ENCODE measurements at regions not wholly inside any gene's neighbourhood (a gene's known extent, or its start where the extent isn't known, plus 50 kb on each side); places are given as distances from the start of the nearest gene placed in this dataset.

- DNase-seq (ENCODE audit: low read depth in 4 of 6, low spot score in 6 of 6) = no peak
- Histone ChIP-seq H3K36me3 (ENCODE audit: control insufficient read depth, insufficient read depth, low read length) (no peaks in the 10 kb centered on the region), H3K9me3 (ENCODE audit: control insufficient read depth, insufficient read depth, low read length) (no peaks in the 10 kb centered on the region), H3K4me3 (ENCODE audit: low read depth, low read length) (no peak overlapping the region), H3K27me3 (ENCODE audit: control insufficient read depth, insufficient read depth, low read length) (no peaks in the 10 kb centered on the region), H3K4me1 (ENCODE audit: control insufficient read depth, insufficient read depth, low read length) (no peaks in the 10 kb centered on the region), H3K27ac (ENCODE audit: low read depth, low read length) (no peak overlapping the region)
- WGBS (ENCODE audit: insufficient coverage) = 76% methylated on average over 2 of the region's 7 CpGs
These were observed 88.7 kb upstream of the ELL2 start for GRCh38 chr5:96050273-96050880.

- Histone ChIP-seq H3K27me3 (ENCODE audit: control insufficient read depth, insufficient read depth, low read length) (no peaks in the 10 kb centered on the region), H3K27ac (ENCODE audit: low read depth, low read length) (no peak overlapping the region), H3K4me3 (ENCODE audit: low read depth, low read length) (no peak overlapping the region), H3K4me1 (ENCODE audit: control insufficient read depth, insufficient read depth, low read length) (no peaks in the 10 kb centered on the region), H3K36me3 (ENCODE audit: control insufficient read depth, insufficient read depth, low read length) (no peaks in the 10 kb centered on the region), H3K9me3 (ENCODE audit: control insufficient read depth, insufficient read depth, low read length) (no peaks in the 10 kb centered on the region)
- 75% methylated on average over 3 of the region's 3 CpGs for WGBS (ENCODE audit: insufficient coverage)
- no peak for DNase-seq (ENCODE audit: low read depth in 4 of 6, low spot score in 6 of 6)
These were observed 88.0 kb upstream of the ELL2 start for GRCh38 chr5:96049398-96050272.

- Histone ChIP-seq H3K27ac (ENCODE audit: low read depth, low read length) (no peak overlapping the region), H3K27me3 (ENCODE audit: control insufficient read depth, insufficient read depth, low read length) (no peaks in the 10 kb centered on the region), H3K4me3 (ENCODE audit: low read depth, low read length) (no peak overlapping the region), H3K36me3 (ENCODE audit: control insufficient read depth, insufficient read depth, low read length) (no peaks in the 10 kb centered on the region), H3K9me3 (ENCODE audit: control insufficient read depth, insufficient read depth, low read length) (no peaks in the 10 kb centered on the region), H3K4me1 (ENCODE audit: control insufficient read depth, insufficient read depth, low read length) (no peaks in the 10 kb centered on the region)
- no peak for DNase-seq (ENCODE audit: low read depth in 4 of 6, low spot score in 6 of 6)
- 44% methylated on average over 2 of the region's 6 CpGs for WGBS (ENCODE audit: insufficient coverage)
These were observed 87.1 kb upstream of the ELL2 start for GRCh38 chr5:96048763-96049162.

GRCh38 chr5:96045888-96046287 lies 84.2 kb upstream of the ELL2 start:
- H3K9me3 ChIP-seq (ENCODE audit: control insufficient read depth, insufficient read depth, low read length) = no peaks in the 10 kb centered on the region
- no peak for DNase-seq (ENCODE audit: low read depth in 4 of 6, low spot score in 6 of 6)
- no peak overlapping the region for H3K4me3 ChIP-seq (ENCODE audit: low read depth, low read length)
- no peaks in the 10 kb centered on the region for H3K36me3 ChIP-seq (ENCODE audit: control insufficient read depth, insufficient read depth, low read length)
- no peaks in the 10 kb centered on the region for H3K4me1 ChIP-seq (ENCODE audit: control insufficient read depth, insufficient read depth, low read length)
- no peaks in the 10 kb centered on the region for H3K27me3 ChIP-seq (ENCODE audit: control insufficient read depth, insufficient read depth, low read length)
- H3K27ac ChIP-seq (ENCODE audit: low read depth, low read length) = no peak overlapping the region
- WGBS (ENCODE audit: insufficient coverage) = 50% methylated on average over 1 of the region's 5 CpGs

- no peaks in the 10 kb centered on the region for H3K36me3 ChIP-seq (ENCODE audit: control insufficient read depth, insufficient read depth, low read length)
- DNase-seq (ENCODE audit: low read depth in 4 of 6, low spot score in 6 of 6) = no peak
- H3K27me3 ChIP-seq (ENCODE audit: control insufficient read depth, insufficient read depth, low read length) = no peaks in the 10 kb centered on the region
- H3K27ac ChIP-seq (ENCODE audit: low read depth, low read length) = no peak overlapping the region
- H3K4me3 ChIP-seq (ENCODE audit: low read depth, low read length) = no peak overlapping the region
- no peaks in the 10 kb centered on the region for H3K9me3 ChIP-seq (ENCODE audit: control insufficient read depth, insufficient read depth, low read length)
- H3K4me1 ChIP-seq (ENCODE audit: control insufficient read depth, insufficient read depth, low read length) = no peaks in the 10 kb centered on the region
These were observed 81.8 kb upstream of the ELL2 start for GRCh38 chr5:96043446-96043845.

- no peaks in the 10 kb centered on the region for H3K27me3 ChIP-seq (ENCODE audit: control insufficient read depth, insufficient read depth, low read length)
These were observed 75.5 kb upstream of the ELL2 start for GRCh38 chr5:96037128-96037527.

GRCh38 chr5:96036301-96036700 lies 74.7 kb upstream of the ELL2 start:
- H3K36me3 ChIP-seq (ENCODE audit: control insufficient read depth, insufficient read depth, low read length) = no peaks in the 10 kb centered on the region
- no peaks in the 10 kb centered on the region for H3K4me1 ChIP-seq (ENCODE audit: control insufficient read depth, insufficient read depth, low read length)
- WGBS (ENCODE audit: insufficient coverage) = no CpG with 5 or more reads among the region's 1 CpG
- no peak overlapping the region for H3K4me3 ChIP-seq (ENCODE audit: low read depth, low read length)
- H3K27me3 ChIP-seq (ENCODE audit: control insufficient read depth, insufficient read depth, low read length) = no peaks in the 10 kb centered on the region
- H3K9me3 ChIP-seq (ENCODE audit: control insufficient read depth, insufficient read depth, low read length) = no peaks in the 10 kb centered on the region
- H3K27ac ChIP-seq (ENCODE audit: low read depth, low read length) = no peak overlapping the region
- no peak for DNase-seq (ENCODE audit: low read depth in 4 of 6, low spot score in 6 of 6)

More at GRCh38 chr5:96037128-96037527, 75.5 kb upstream of the ELL2 start:
- Histone ChIP-seq H3K9me3 (ENCODE audit: control insufficient read depth, insufficient read depth, low read length) (no peaks in the 10 kb centered on the region), H3K4me3 (ENCODE audit: low read depth, low read length) (no peak overlapping the region), H3K36me3 (ENCODE audit: control insufficient read depth, insufficient read depth, low read length) (no peaks in the 10 kb centered on the region), H3K27ac (ENCODE audit: low read depth, low read length) (no peak overlapping the region), H3K4me1 (ENCODE audit: control insufficient read depth, insufficient read depth, low read length) (no peaks in the 10 kb centered on the region)
- no peak for DNase-seq (ENCODE audit: low read depth in 4 of 6, low spot score in 6 of 6)
- WGBS (ENCODE audit: insufficient coverage) = no CpG with 5 or more reads among the region's 2 CpGs

GRCh38 chr5:96035796-96036195 lies 74.1 kb upstream of the ELL2 start:
- H3K27ac ChIP-seq (ENCODE audit: low read depth, low read length) = no peak overlapping the region
- WGBS (ENCODE audit: insufficient coverage) = 80% methylated on average over 2 of the region's 3 CpGs
- no peaks in the 10 kb centered on the region for H3K9me3 ChIP-seq (ENCODE audit: control insufficient read depth, insufficient read depth, low read length)

GRCh38 chr5:96033116-96033515 lies 71.5 kb upstream of the ELL2 start:
- DNase-seq (ENCODE audit: low read depth in 4 of 6, low spot score in 6 of 6) = no peak
- Histone ChIP-seq H3K4me1 (ENCODE audit: control insufficient read depth, insufficient read depth, low read length) (no peaks in the 10 kb centered on the region), H3K4me3 (ENCODE audit: low read depth, low read length) (no peak overlapping the region), H3K27me3 (ENCODE audit: control insufficient read depth, insufficient read depth, low read length) (no peaks in the 10 kb centered on the region), H3K36me3 (ENCODE audit: control insufficient read depth, insufficient read depth, low read length) (no peaks in the 10 kb centered on the region), H3K27ac (ENCODE audit: low read depth, low read length) (no peak overlapping the region), H3K9me3 (ENCODE audit: control insufficient read depth, insufficient read depth, low read length) (no peaks in the 10 kb centered on the region)
- WGBS (ENCODE audit: insufficient coverage) = no CpG with 5 or more reads among the region's 1 CpG

More at GRCh38 chr5:96035796-96036195, 74.1 kb upstream of the ELL2 start:
- DNase-seq (ENCODE audit: low read depth in 4 of 6, low spot score in 6 of 6) = no peak
- H3K27me3 ChIP-seq (ENCODE audit: control insufficient read depth, insufficient read depth, low read length) = no peaks in the 10 kb centered on the region
- H3K4me3 ChIP-seq (ENCODE audit: low read depth, low read length) = no peak overlapping the region
- no peaks in the 10 kb centered on the region for H3K36me3 ChIP-seq (ENCODE audit: control insufficient read depth, insufficient read depth, low read length)
- no peaks in the 10 kb centered on the region for H3K4me1 ChIP-seq (ENCODE audit: control insufficient read depth, insufficient read depth, low read length)

- H3K36me3 ChIP-seq (ENCODE audit: control insufficient read depth, insufficient read depth, low read length) = no peaks in the 10 kb centered on the region
- H3K4me3 ChIP-seq (ENCODE audit: low read depth, low read length) = no peak overlapping the region
- DNase-seq (ENCODE audit: low read depth in 4 of 6, low spot score in 6 of 6) = no peak
- H3K27me3 ChIP-seq (ENCODE audit: control insufficient read depth, insufficient read depth, low read length) = no peaks in the 10 kb centered on the region
- H3K4me1 ChIP-seq (ENCODE audit: control insufficient read depth, insufficient read depth, low read length) = no peaks in the 10 kb centered on the region
- no peaks in the 10 kb centered on the region for H3K9me3 ChIP-seq (ENCODE audit: control insufficient read depth, insufficient read depth, low read length)
- WGBS (ENCODE audit: insufficient coverage) = 100% methylated on average over 1 of the region's 1 CpG
- H3K27ac ChIP-seq (ENCODE audit: low read depth, low read length) = no peak overlapping the region
These were observed 70.2 kb upstream of the ELL2 start for GRCh38 chr5:96031811-96032261.

Measured in spinal cord (tissue), 9 donors.